SJSA1 (cell line): ENCODE measurements at regions not wholly inside any gene's neighbourhood (a gene's known extent, or its start where the extent isn't known, plus 50 kb on each side); places are given as distances from the start of the nearest gene placed in this dataset.
"Not testable (repeated sequence)": the region's sequence is repeated elsewhere in the genome, so short reads cannot be mapped to it uniquely, and the experiment has no call there.

ENCODE experiments used
- DNase-seq, 2 experiments: peaks; one replicate each; pipeline ENCODE4 v3.0.0-alpha.2; 2015 to 2020; ENCODE audit warnings: low spot score in 2 of 2, low read depth in 1 of 2
- H3K27ac ChIP-seq: fragments of 250-450 bp; sonication (Bioruptor Pico); 2 replicates; pipeline ENCODE4 v1.5.1; 2020; ENCODE audit warnings: mild to moderate bottlenecking, moderate library complexity
- H3K27me3 ChIP-seq: fragments of 250-450 bp; sonication (Bioruptor Pico); replicated peaks from 2 replicates; pipeline ENCODE4 v1.5.1; 2020; ENCODE audit warnings: mild to moderate bottlenecking, moderate library complexity
- H3K36me3 ChIP-seq: fragments of 250-450 bp; sonication (Bioruptor Pico); 2 replicates; pipeline ENCODE4 v1.5.1; 2020; ENCODE audit warnings: mild to moderate bottlenecking
- H3K4me1 ChIP-seq: fragments of 250-450 bp; sonication (Bioruptor Pico); replicated peaks from 2 replicates; pipeline ENCODE4 v1.6.1; 2021; ENCODE audit warnings: mild to moderate bottlenecking
- H3K4me3 ChIP-seq: fragments of 250-450 bp; sonication (Bioruptor Pico); 2 replicates; pipeline ENCODE4 v1.5.1; 2020; ENCODE audit warnings: mild to moderate bottlenecking
- H3K9me3 ChIP-seq: fragments of 250-450 bp; sonication (Bioruptor Pico); replicated peaks from 2 replicates; pipeline ENCODE4 v1.5.1; 2020; ENCODE audit warnings: mild to moderate bottlenecking

GRCh38 chr6:14398953-14399352 is 281.4 kb downstream of the CD83 start:
- no peaks in the 10 kb centered on the region for H3K4me1 ChIP-seq
- H3K9me3 ChIP-seq: no peaks in the 10 kb centered on the region
- DNase-seq: no peak
- no peak overlapping the region for H3K27ac ChIP-seq
- no peaks in the 10 kb centered on the region for H3K27me3 ChIP-seq
- H3K4me3 ChIP-seq: no peak overlapping the region
- no peaks in the 10 kb centered on the region for H3K36me3 ChIP-seq

GRCh38 chr6:14399635-14400034 is 282.1 kb downstream of the CD83 start:
- no peak for DNase-seq
- Histone ChIP-seq H3K27ac (no peak overlapping the region), H3K27me3 (no peaks in the 10 kb centered on the region), H3K4me1 (no peaks in the 10 kb centered on the region), H3K4me3 (no peak overlapping the region), H3K9me3 (no peaks in the 10 kb centered on the region), H3K36me3 (no peaks in the 10 kb centered on the region)

GRCh38 chr6:14401246-14401645 is 283.7 kb downstream of the CD83 start:
- Histone ChIP-seq H3K4me3 (no peak overlapping the region), H3K4me1 (no peaks in the 10 kb centered on the region), H3K27me3 (no peaks in the 10 kb centered on the region), H3K27ac (no peak overlapping the region), H3K9me3 (no peaks in the 10 kb centered on the region), H3K36me3 (no peaks in the 10 kb centered on the region)
- no peak for DNase-seq

- no peak for DNase-seq
- H3K27ac ChIP-seq: no peak overlapping the region
- no peaks in the 10 kb centered on the region for H3K4me1 ChIP-seq
- no peaks in the 10 kb centered on the region for H3K9me3 ChIP-seq
- H3K36me3 ChIP-seq: no peaks in the 10 kb centered on the region
- no peaks in the 10 kb centered on the region for H3K27me3 ChIP-seq
- H3K4me3 ChIP-seq: no peak overlapping the region
Measured at GRCh38 chr6:14406614-14407331, 289.2 kb downstream of the CD83 start.

- Histone ChIP-seq H3K4me1 (no peaks in the 10 kb centered on the region), H3K4me3 (no peak overlapping the region), H3K27ac (no peak overlapping the region), H3K36me3 (no peaks in the 10 kb centered on the region), H3K27me3 (no peaks in the 10 kb centered on the region), H3K9me3 (no peaks in the 10 kb centered on the region)
- DNase-seq: no peak
Measured at GRCh38 chr6:14408446-14408845, 290.9 kb downstream of the CD83 start.

- no peaks in the 10 kb centered on the region for H3K4me1 ChIP-seq
- H3K27ac ChIP-seq: no peak overlapping the region
- H3K4me3 ChIP-seq: no peak overlapping the region
- no peaks in the 10 kb centered on the region for H3K36me3 ChIP-seq
- H3K9me3 ChIP-seq: no peaks in the 10 kb centered on the region
- no peaks in the 10 kb centered on the region for H3K27me3 ChIP-seq
- DNase-seq: no peak
Measured at GRCh38 chr6:14412026-14412425, 294.5 kb downstream of the CD83 start.

- H3K4me1 ChIP-seq: no peaks in the 10 kb centered on the region
- H3K27me3 ChIP-seq: no peaks in the 10 kb centered on the region
- H3K27ac ChIP-seq: no peak overlapping the region
- no peaks in the 10 kb centered on the region for H3K9me3 ChIP-seq
- DNase-seq: no peak
- no peaks in the 10 kb centered on the region for H3K36me3 ChIP-seq
- no peak overlapping the region for H3K4me3 ChIP-seq
Measured at GRCh38 chr6:14415452-14415851, 297.9 kb downstream of the CD83 start.

GRCh38 chr6:14417377-14417776 is 299.8 kb downstream of the CD83 start:
- Histone ChIP-seq H3K4me1 (no peaks in the 10 kb centered on the region), H3K36me3 (no peaks in the 10 kb centered on the region), H3K4me3 (no peak overlapping the region), H3K27ac (no peak overlapping the region), H3K9me3 (no peaks in the 10 kb centered on the region), H3K27me3 (no peaks in the 10 kb centered on the region)
- DNase-seq: no peak

- not testable (repeated sequence) for DNase-seq, H3K4me1 ChIP-seq, H3K9me3 ChIP-seq, H3K36me3 ChIP-seq, H3K4me3 ChIP-seq, H3K27me3 ChIP-seq, H3K27ac ChIP-seq
Measured at GRCh38 chr6:14419224-14419623, 301.7 kb downstream of the CD83 start.

- Histone ChIP-seq H3K36me3 (no peaks in the 10 kb centered on the region), H3K9me3 (no peaks in the 10 kb centered on the region), H3K4me1 (no peaks in the 10 kb centered on the region), H3K27ac (no peak overlapping the region), H3K27me3 (no peaks in the 10 kb centered on the region), H3K4me3 (no peak overlapping the region)
- no peak for DNase-seq
Measured at GRCh38 chr6:14422061-14422460, 304.5 kb downstream of the CD83 start.

- no peak overlapping the region for H3K4me3 ChIP-seq
- no peak for DNase-seq
- no peak overlapping the region for H3K27ac ChIP-seq
- H3K27me3 ChIP-seq: no peaks in the 10 kb centered on the region
- no peaks in the 10 kb centered on the region for H3K4me1 ChIP-seq
- no peaks in the 10 kb centered on the region for H3K36me3 ChIP-seq
- no peaks in the 10 kb centered on the region for H3K9me3 ChIP-seq
Measured at GRCh38 chr6:14422917-14423316, 305.3 kb downstream of the CD83 start.

GRCh38 chr6:14423330-14423729 is 305.8 kb downstream of the CD83 start:
- Histone ChIP-seq H3K4me1 (no peaks in the 10 kb centered on the region), H3K27ac (no peak overlapping the region), H3K27me3 (no peaks in the 10 kb centered on the region), H3K9me3 (no peaks in the 10 kb centered on the region), H3K4me3 (no peak overlapping the region), H3K36me3 (no peaks in the 10 kb centered on the region)
- DNase-seq: no peak

GRCh38 chr6:14423955-14424354 is 306.4 kb downstream of the CD83 start:
- Histone ChIP-seq H3K4me1 (no peaks in the 10 kb centered on the region), H3K4me3 (no peak overlapping the region), H3K36me3 (no peaks in the 10 kb centered on the region), H3K27ac (no peak overlapping the region), H3K9me3 (no peaks in the 10 kb centered on the region), H3K27me3 (no peaks in the 10 kb centered on the region)
- no peak for DNase-seq

GRCh38 chr6:14425805-14426204 is 308.2 kb downstream of the CD83 start:
- Histone ChIP-seq H3K27ac (no peak overlapping the region), H3K4me3 (no peak overlapping the region), H3K27me3 (no peaks in the 10 kb centered on the region), H3K36me3 (no peaks in the 10 kb centered on the region), H3K9me3 (no peaks in the 10 kb centered on the region), H3K4me1 (no peaks in the 10 kb centered on the region)
- DNase-seq: no peak

GRCh38 chr6:14426281-14426680 is 308.7 kb downstream of the CD83 start:
- no peaks in the 10 kb centered on the region for H3K27me3 ChIP-seq
- no peak overlapping the region for H3K4me3 ChIP-seq
- no peaks in the 10 kb centered on the region for H3K36me3 ChIP-seq

More at GRCh38 chr6:14426281-14426680, 308.7 kb downstream of the CD83 start:
- no peaks in the 10 kb centered on the region for H3K4me1 ChIP-seq
- no peaks in the 10 kb centered on the region for H3K9me3 ChIP-seq
- H3K27ac ChIP-seq: no peak overlapping the region
- no peak for DNase-seq
